GM21737 (cell line): ENCODE measurements at regions not wholly inside any gene's neighbourhood (a gene's known extent, or its start where the extent isn't known, plus 50 kb on each side); places are given as distances from the start of the nearest gene placed in this dataset.
A peak's percentile ranks its signal among the peaks of the same experiment; 100 is the strongest.

Experiments
- ATAC-seq: cut with Tn5 transposase; IDR thresholded peaks from one replicate; pipeline ENCODE4 v1.9.1; 2021; ENCODE audit warnings: mild to moderate bottlenecking, moderate library complexity; ENCODE audit not compliant: unreplicated experiment

DNA sequence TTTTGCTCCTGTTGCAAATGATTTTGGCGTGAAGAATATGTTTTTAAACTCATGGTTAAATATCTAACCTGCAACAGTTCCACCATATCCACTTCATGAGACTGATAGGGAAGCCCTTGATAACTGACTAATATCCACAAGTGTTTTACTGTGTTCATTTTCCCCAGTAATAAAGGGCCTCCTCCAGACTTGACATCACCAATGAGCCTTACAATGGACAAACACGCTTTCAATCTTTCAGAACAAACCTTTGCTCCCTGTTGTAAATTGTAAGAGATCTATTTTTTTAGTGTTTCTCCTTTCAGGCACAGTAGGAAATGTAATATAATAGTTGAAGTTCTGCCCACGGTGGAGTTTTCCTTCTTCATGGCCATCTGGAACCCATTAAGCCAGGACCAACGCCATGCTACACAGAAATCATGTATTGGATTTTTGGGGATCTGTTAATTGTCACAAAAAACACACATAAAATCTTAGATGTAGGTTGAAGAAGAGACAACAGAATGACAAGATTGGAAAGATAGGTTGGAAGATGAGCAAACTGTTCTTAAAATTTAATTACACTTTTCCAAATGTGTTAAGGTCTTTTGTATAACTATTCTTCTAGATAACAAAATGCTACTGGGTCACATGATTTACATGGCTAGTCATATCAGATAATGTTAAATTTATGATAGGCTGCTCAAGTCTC, 1030.1 kb downstream of the FSTL5 start:
- no peak for ATAC-seq

DNA sequence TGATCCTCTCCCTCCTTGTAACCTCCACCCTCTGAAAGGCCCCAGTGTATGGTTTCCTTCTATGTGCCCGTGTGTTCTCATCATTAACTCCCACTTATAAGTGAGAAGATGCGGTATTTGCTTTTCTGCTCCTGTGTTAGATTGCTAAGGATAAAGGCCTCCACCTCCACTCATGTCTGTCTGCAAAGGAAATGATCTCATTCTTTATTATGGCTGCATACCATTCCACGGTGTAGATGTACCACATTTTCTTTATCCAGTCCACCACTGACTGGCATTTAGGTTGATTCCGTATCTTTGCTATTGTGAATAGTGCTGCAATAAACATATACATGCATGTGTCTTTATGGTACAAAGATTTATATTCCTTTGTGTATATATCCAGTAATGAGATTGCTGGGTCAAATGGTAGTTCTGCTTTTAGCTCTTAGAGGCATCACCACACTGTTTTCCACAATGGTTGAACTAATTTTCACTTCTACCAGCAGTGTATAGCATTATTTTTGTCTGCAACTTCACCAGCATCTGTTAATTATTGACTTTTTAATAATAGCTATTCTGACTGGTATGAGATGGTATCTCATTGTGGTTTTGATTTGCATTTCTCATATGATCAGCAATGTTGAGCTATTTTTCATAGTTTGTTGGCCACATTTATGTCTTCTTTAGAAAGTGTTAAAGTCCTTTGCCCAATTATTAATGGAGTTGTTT, 1030.9 kb downstream of the FSTL5 start:
- peak; percentile 85 for ATAC-seq

DNA sequence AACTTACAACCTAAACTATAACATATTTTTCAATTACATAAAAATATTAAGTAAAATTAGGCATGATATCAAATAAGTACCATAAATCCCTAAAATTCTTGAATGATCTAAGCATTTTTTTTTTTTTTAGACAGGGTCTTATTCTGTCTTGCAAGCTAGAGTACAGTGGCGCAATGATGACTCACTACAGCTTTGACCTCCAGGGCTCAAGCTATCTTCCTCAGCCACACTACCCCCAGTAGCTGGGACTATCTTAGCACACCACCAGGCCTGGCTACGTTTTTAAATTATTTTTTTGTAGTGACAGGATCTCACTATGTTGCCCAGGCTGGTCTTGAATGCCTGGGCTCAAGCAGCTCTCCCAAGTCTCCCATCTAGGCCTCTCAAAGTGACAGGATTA, 1042.3 kb downstream of the FSTL5 start:
- no peak for ATAC-seq

DNA sequence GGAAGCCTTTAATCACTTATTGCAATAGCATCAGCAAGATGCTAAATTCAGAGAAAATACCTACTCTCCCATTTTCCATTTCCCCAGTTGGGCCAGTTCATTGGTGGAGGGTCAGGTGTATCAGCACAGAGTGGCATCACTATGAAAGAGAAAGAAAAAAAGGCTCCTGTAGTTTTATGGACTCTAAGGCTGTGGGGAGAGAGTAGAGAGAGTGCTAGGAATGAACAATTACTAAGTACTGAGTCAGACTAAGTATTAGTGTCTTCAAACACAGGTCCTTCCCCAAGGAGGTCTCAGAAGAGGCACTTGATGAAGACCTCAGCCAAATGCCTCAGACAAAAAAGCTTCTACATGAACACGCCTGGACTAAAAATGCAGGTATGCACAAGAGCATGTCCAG, 1061.9 kb downstream of the FSTL5 start:
- ATAC-seq, result no peak

DNA sequence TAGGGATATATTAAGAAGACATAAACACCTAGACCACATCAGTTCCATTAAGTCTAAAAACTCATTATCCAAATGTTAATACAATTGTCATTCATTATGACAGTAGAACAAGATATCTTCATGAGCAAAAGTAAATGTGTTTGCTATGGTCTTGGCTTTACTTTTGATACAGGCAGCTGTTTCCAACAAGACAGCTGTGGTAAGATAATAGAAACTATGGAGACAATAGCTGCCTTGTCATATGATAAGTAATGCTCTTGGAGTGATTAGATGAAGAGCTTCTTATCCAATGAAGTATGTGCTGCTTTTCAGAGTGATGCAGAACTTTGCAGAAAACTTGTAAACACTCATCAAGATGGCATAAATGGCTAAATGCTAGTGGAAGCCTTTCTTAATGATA, 1066.0 kb downstream of the FSTL5 start:
- no peak for ATAC-seq

DNA sequence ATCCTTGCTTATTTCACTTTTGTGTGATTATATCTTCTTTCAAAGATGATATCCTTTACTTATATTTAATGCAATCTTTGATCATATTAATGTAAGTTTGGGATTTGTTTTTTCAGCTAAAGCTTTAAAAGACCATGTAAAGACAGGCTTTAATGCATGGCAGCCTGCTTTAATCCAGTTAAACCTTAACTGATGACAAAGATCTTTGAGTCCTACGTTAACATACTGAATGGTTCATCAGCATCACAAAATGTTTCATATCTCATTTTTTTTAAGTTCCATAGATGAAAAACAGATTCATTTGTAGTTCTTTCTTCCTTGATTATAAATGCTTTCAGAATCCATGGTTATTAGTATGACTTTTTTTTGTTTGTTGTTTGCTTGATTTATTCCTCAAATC, 1102.8 kb downstream of the FSTL5 start:
- no peak for ATAC-seq
